Gastroesophageal sphincter (tissue), 3 donors: ENCODE measurements at regions not wholly inside any gene's neighbourhood (a gene's known extent, or its start where the extent isn't known, plus 50 kb on each side); places are given as distances from the start of the nearest gene placed in this dataset.

ENCODE experiments used
- CTCF ChIP-seq, 4 experiments: fragments of 200-600 bp in 2 of 4; fragments of 450-650 bp in 2 of 4; sonication (generic) in 1 of 4; IDR thresholded peaks; one replicate each; pipeline ENCODE4 v1.5.1; 2017 to 2019; ENCODE audit warnings: antibody characterized with exemption in 4 of 4, mild to moderate bottlenecking in 2 of 4, moderate library complexity in 2 of 4
- EP300 ChIP-seq: sonication (generic); formaldehyde crosslinking; IDR thresholded peaks from one replicate; pipeline ENCODE4 v1.6.1; 2017; ENCODE audit warnings: antibody characterized with exemption, mild to moderate bottlenecking
- POLR2A ChIP-seq, 2 donors: fragments of 450-650 bp; IDR thresholded peaks; one replicate each; pipeline ENCODE4 v1.6.1; 2017; ENCODE audit warnings: antibody characterized with exemption in 2 of 2, mild to moderate bottlenecking in 2 of 2, moderate library complexity in 1 of 2
- POLR2AphosphoS5 ChIP-seq: sonication (generic); formaldehyde crosslinking; IDR thresholded peaks from one replicate; pipeline ENCODE4 v1.6.1; 2017; ENCODE audit warnings: antibody characterized with exemption

DNA sequence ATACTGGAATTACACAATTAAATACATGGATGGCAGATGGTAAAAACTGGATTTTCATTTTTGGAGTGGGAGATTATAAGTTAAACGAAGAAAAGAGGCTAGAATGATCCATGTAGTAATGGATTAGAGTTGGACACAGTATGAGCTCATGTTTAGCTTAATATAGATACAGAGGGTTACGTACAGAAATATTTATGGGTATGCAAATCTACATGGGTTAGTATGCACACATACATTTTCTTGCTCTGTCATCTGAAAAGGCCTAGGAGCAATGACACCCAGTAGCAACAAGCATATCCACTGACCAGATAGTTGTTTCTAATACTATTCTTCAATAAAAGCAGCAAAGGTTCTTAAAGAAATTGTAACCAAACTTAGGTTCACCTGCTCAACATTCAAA is 366.4 kb downstream of the SEMA3D start:
- TF ChIP-seq POLR2A (IDR thresholded peaks at IDR 0.05) (no peak), CTCF (IDR thresholded peaks at IDR 0.05) (no peak), POLR2AphosphoS5 (no peak), EP300 (no peak)
